NAMALWA (cell line): ENCODE measurements at regions not wholly inside any gene's neighbourhood (a gene's known extent, or its start where the extent isn't known, plus 50 kb on each side); places are given as distances from the start of the nearest gene placed in this dataset.
"Not testable (repeated sequence)": the region's sequence is repeated elsewhere in the genome, so short reads cannot be mapped to it uniquely, and the experiment has no call there.

ENCODE experiments used
- DNase-seq: peaks from one replicate; pipeline ENCODE4 v3.0.0-alpha.2; 2015; ENCODE audit warnings: low spot score

DNA sequence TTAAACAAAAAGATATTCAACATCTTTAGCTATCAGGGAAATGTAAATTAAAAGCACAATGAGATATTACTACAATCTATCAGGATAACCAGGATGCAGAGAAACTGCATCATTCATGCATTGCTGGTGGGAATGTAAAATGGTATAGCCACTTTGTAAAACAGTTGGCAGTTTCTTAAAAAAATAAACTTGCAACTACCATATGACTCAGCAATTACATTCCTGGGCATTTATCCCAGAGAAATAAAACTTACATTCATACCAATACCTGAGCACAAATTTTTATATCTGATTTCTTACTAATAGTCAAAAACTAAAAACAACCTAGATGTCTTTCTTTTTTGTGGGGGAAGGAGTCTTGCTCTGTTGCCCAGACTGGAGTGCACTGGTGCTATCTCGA lies 190.3 kb upstream of the TAB2 start:
- no peak for DNase-seq

DNA sequence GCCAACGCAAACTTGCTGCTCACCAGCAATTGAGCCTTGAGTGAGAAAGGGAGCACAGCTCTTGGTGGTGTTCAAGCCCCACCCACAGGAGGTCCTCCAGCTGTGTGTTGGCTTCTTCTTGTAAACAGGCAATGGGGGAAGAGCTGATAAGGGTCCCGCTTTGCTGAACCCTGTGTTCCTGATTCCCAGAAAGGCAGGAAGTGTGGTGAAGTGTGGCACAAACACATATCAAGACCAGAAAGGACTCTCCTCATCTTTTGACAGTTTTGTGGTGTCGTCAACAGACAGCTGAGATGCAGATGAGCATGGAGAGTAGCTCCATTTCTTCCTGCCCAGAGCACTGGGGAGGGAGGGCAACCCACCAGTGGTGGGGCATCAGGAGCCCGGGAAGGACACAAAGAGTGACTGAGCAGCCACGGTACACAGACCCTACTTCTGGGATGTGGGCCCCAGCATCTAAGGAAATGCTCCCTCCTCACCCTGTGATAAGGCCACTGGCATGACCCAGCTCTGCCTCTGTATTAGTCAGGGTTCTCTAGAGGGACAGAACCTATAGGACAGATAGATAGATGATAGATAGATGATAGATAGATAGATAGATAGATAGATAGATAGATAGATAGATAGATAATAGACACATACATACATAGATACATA lies 188.9 kb upstream of the TAB2 start:
- no peak for DNase-seq

DNA sequence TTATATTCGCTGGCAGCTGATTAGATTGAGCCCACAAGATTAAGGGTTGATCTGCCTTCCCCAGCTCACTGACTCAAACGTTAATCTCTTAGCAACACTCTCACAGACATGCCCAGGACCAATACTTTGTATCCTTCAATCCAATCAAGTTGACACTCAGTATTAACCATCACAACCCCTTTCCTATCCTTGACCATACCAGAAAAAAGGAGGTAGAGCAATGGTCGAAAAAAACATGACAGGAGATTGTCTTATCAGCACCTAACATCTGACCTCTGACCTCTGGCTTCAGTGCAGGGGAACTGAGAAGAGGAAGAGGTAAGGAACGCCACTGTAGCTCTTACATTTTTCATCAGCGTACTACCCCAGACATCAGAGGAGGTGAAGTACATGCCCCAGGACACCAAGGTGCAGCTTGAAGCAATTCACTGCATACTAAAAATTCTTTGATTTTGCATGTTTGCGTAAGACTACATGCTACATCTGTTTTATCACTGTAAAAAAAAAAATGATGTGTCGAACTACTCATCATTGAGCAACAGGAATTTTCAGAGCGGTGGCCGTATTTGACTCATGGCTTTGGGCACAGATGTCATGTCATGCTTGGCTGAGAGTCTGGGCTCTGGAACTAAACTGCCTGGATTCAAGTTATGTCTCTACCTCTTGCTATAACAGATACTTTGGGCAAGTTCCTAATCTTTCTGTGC lies 188.0 kb upstream of the TAB2 start:
- no peak for DNase-seq

DNA sequence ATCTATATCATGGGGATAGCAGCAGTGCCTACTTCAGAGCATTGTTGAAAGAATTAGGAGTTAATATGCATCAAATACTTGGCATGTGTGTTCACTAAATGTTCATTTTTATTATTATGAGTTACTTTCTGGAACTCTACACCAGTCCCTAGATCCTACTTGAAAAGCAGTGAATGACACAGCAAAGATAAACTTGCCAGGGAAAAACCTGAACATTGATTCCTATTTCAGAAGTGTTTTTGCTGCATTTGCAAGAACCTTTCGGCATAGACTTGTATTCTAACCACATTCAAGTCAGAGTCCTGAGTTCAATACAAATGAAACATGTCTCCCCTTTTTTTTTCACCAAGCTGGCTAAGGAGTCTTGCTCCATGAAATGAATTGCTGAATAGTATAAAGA lies 187.4 kb upstream of the TAB2 start:
- DNase-seq, result no peak

DNA sequence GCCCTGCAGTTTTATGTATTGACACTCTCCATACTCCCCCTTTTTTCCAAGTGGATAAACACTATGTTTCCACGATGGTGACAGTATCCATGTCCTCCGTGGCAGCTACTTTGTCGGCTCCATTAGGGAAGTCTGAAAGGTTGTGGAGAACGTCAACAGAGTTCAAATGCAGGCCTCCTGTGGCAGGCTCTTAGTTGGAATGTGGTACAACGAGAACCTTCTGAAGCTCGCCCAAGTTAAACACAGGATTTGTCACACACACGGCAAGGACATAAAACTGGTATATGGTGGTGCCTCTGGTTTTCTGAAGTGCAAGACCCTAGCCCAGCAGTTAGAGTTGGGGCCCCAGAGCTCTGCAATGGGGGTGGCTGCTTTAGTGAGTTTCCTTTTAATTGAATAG lies 187.0 kb upstream of the TAB2 start:
- DNase-seq, result no peak

DNA sequence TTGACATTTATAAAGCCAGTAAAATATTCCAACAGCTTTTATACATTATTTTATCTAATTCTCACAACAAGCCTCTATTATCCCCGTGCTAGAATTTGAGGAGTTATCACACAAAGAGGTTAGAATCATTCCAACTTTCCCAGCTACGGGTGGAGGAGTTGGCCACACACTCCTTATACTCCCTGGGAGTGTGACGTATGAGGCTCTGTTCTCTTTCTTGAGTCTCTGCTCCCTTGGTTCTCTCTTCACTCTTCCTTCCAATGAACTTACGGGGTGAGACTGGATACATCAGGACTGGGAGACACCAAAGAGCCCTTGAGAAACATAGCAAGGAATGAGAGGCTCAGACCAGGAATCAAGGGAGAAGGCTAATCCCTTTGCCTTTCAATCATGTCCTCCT lies 185.6 kb upstream of the TAB2 start:
- no peak for DNase-seq

DNA sequence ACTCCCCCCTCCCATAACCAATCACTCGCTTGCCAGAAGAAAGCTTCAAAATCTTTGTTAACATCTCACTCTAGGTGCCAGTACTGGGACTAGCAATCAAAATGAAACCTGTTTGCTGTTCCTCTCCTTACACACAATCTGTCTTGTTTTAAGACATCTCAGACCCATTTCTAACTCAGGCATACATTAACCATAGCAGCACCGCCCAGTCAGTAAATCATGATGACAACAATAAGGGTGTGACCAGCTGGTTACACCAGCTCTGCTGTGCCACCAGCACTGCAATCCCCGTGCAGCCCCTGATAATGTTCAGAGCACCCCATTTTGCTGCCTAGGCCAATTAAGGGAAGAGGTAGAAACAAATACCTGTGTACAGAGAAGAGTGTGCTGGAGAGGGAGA lies 185.2 kb upstream of the TAB2 start:
- no peak for DNase-seq

DNA sequence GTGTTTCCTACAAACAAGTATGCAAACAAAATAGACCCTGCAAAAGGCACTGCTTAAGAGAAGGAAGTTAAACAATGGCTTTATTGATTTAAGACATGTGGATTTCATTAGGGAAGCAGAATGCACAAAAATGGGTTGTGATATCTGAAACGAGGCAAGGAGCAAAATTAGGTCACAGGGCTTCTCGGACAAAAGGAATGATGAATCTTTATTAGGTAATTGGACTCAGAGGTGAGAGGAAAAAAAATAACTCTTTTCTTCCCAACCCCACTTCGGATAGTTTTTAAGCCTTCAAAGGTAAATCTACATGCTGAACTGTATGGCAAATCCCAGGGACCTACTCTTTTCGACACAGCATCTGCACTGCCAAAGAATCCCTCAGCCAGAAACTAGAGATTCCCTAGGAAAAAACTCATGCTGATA lies 183.0 kb upstream of the TAB2 start:
- no peak for DNase-seq

DNA sequence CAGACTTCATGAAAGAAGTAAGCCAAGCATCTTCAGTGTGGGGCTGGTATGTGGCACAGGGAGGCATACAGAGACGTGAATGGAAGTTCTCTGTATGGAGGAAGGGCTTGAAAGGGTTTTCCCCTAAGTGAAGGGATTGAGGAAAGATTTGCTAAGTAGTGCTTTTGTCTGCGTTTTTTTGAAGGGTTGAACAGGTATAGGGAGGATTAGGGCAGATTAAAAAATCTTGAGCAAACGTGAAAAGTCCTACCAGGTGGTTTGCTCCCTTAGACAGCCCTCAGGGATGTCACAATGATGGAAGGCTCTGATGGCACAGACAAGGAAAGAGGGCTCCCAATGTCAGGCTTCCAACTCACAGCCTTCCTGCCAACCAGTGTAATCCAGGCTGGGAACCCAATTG lies 181.7 kb upstream of the TAB2 start:
- DNase-seq, result no peak

DNA sequence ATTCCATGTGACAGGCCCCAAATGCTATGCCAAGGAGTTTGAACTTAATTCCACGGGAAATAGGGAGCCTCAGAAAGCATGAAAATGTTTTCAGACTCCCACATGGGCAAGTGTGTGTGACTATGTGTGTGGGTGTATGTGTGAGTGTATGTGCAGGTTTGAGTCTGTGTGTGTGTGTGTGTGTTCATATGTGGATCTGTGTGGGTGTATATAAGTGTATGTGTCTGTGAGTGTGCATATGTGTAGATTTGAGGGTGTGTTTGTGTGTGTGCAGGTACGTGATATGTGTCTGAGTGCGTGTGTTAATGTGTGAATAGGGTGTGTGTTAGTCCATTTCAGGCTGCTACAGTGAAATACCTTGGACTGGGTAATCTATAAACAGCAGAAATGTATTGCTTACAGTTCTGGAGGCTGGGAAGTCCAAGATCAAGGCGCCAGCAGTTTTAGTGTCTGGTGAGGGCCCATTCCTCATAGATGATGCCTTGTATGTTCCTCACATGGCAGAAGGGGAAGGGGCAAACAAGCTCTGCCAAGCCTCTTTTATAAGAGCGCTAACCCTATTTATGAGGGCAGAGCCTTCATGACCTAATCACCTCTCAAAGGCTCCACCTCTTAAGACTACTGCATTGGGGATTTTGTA lies 181.1 kb upstream of the TAB2 start:
- DNase-seq, result no peak

DNA sequence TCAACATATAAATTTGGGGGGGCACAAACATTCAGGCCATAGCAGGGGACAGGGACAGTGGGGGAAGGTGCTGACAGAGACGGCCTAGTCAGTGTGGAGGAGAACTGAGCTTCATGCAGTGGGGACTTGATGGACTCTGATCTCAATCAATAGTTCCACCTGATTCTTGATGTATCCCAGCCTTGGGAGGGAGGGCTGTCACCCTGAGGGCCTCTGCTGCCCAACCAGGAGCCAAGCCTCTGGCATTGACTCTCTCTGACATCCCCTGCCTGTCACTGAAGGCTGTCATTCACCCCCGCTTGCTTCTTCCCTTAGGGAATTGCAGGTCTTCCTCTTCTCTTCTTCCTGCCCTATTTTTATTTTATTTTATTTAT lies 180.6 kb upstream of the TAB2 start:
- DNase-seq, result no peak

DNA sequence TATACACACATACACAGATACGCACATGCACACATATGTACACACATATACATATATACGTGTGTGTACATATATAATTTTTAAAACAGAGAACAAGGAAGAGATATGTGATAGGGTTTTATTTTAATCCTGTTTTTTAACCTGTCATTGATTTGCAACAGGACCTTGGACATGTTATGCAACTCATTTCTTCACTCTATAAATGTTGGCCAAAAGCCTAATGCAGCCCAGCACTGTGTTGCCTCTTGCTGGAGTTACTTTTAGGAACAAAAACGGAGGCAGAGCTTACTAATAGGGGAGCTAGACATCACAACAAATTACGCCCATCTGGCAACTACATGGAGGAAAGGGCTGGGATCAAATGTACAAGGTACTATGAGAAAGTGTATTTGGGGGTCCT lies 179.9 kb upstream of the TAB2 start:
- no peak for DNase-seq

DNA sequence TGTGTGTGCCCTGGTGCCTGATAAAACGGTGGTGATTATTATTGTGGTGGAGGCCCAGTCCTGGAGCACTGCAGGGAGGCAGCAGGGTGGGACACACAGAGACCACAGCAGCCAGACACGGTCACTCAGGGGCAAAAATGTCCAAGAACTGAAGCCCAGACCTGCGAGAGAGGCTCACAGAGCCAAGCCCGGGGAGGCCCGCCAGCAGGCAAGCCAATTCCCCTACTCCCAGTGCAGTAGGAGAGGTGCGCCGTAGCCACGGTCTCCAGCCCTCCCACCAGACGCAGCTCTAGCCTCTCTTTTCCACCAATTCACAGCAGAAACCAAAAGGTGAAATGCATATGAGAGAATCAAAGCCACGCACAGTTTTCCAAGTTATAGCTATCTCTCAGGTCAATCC lies 179.4 kb upstream of the TAB2 start:
- DNase-seq, result no peak

DNA sequence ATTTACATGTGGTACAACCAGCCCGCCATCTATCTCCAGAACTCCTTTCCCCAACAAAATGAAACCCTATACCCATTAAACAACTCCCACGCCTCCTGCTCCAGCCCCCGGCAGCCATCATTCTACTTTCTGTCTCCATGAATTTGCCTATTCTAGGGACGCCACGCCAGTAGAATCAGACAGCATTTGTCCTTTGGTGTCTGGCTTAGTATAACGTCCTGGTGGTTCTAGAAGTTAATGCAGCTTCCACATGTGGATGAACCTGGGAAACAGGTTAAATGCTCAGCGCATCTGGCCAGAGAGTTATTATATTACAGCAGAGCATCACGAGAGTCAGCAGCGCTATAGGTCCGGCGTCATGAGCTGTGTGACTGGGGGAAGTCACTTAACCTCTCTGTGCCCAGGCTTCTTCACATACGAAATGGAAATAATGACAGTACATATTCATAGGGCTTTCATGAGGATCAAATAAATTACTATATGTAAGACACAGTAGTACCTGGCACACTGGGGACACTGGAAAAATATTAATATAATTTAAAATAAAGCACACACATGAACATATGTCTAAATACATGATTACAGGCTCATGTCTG lies 178.7 kb upstream of the TAB2 start:
- no peak for DNase-seq

DNA sequence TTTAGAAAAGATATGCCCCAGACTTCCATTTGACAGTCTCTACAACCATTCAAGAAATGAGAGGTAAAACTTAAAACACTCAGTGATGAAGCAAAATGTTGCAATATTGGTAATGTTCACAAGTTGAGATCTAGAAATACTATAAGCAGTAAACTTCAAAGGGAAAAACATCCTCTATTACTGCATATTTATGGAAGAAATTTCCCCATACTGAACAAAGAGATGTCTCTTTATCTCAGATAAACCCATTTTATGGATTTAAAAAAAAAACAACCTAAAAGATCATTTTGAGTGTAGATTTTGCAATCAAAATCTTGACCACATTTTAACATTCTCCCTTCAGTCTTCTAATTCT lies 177.8 kb upstream of the TAB2 start:
- DNase-seq, result no peak

DNA sequence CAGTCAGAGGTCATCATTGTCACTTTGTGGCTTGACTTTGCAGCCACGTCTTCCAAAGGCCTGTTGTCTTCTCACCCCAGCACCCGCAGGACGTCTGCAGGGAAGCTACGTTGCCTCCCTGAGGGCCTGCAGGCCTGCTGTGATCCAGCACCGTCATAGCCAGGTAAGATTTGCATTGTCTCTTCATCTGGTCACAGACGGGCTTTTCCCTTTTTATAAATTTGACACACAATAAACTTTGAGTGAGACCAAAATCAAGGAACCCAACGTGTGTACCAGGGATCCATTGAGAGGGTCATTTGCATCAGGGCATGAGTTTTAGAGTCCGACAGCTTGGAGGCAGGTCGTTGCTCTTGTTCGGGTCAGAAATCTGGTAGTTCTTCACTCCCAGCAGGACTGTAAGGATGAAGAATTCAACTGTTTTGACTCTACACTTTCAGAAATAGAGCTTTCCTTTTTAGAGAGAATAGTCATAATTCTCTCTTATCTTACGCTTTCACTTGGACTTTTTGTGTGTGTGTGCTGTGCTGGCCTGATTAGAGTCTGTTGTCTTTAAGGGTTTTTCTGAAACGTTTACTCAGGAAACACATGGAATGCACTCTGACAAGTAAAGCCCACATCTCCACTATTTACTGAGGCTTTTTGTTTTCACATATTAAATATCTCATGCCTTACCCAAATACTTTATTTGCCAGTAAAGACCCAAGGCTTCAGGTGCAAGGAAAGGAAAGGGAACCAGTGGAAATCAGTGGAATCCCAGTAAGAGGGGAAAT lies 177.2 kb upstream of the TAB2 start:
- DNase-seq, result no peak

DNA sequence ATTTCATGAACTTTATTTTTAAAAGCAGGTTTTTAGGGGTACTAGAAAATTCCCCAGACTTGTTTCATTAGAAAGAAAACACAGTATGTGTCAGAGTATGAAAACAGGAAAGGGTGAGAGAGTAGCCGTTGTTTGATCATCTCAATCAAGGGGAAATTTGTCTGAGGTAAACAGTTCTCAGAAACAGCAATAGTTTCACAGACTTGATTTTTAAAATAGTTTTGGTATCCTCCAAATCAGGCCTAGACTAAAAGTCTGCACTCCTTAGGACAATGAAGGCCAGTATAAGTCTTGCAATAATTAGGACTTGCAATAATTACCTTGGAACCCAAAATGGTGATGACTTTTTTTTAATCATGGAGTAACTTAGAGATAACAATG lies 176.6 kb upstream of the TAB2 start:
- DNase-seq, result no peak

DNA sequence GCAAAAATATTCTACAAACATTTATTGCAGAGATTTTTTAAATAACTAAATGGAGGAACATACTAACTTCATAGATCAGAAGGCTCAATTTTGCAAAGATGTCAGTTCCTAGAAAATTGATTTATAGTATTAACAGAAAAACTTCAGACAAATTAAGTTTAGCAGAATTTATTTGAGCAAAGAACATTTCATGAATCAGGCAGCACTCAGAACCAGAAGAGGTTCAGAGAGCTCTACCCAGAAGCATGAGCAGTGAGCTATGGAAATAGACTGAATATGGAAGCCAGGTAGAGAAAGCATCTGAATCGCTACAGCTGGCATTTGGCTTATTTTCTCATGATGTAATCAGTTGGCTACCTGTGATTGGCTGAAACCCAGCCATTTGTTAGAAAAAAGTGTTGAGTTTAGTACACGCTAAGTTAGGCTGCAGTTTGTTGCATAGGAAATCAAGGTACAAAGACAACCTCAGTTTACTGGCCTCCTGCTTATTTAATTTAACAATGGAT lies 174.5 kb upstream of the TAB2 start:
- DNase-seq, result no peak

DNA sequence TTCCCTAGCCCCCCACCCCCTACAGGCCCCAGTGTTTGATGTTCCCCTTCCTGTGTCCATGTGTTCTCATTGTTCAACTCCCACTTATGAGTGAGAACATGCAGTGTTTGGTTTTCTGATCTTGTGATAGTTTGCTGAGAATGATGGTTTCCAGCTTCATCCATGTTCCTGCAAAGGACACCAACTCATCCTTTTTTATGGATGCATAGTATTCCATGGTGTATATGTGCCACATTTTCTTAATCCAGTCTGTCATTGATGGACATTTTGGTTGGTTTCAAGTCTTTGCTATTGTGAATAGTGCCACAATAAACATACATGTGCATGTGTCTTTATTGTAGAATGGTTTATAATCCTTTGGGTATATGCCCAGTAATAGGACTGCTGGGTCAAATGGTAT lies 171.7 kb upstream of the TAB2 start:
- not testable (repeated sequence) for DNase-seq

DNA sequence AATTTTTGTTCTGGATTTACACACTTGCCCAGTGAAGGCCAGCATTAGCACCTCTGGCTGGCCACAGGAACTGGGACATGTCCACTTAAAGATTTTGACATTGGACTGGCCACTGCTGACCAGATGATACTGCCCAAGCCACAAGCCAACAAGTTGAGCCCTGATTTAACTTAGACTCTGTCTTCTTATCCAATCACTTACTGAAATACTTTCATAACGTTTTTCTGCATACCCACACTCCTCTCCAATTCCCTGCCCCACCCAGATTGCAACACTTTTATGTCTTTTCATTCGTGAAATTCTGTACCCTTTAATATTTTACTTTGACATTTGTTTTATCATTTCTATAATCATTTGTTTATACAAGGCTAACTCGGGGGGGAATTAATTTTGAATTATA lies 170.3 kb upstream of the TAB2 start:
- DNase-seq, result no peak

DNA sequence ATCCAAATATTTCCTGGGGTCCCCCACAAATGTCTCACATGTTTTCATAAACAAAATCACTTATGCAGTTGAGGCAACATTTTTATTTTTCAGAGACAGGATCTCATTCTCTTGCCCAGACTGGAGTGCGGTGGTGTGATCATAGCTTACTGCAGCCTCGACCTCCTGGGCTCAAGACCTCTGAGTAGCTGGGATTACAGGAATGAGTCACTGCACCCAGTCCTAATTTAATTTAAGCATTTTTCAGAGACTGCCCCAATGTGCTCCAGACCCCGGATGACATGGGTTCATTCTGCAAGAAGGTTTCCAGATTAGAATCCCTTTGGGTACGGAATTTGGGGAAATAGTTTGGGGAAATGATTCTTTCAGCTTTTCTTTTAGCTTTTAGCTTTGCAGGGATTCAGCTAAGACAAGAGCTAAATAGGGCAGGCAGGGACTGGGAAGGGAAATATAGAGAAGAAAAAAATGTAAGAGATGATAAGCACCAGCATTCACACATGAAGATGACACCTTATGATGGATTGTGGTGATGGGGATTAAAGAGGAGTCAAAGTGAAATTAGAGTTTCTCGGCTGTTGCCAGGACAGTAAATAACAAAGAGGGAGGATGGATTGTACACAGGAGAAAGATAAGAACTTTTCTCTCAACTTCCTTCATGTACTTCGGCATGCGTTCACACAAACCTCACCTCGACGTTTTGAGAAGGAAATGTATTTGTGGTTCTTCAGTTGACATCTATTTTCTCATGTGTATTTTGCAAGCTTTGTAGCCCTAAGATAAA lies 169.4 kb upstream of the TAB2 start:
- DNase-seq, result no peak

DNA sequence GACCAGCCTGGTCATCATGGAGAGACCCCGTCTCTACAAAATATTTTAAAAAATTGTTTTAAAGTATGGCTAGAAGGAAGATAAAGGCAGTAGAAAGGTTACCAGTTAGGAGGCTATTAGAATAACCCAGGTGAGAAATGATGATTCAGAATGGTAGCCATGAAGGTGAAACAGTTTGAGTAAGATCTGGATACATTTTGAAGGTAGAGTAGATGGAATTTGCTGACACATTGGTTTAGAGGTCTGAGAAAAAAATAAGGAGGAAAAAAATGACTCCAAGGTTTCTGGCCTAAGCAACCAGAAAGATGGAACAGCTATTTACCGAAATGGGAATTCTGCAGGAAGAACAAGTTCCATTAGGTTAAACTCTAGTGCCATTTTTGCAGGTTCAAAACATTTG lies 167.9 kb upstream of the TAB2 start:
- DNase-seq, result no peak
